ENCODE measurements at regions not wholly inside any gene's neighbourhood (a gene's known extent, or its start where the extent isn't known, plus 50 kb on each side); places are given as distances from the start of the nearest gene placed in this dataset.

- Histone ChIP-seq H3K9ac (ENCODE audit: low read depth in 1 of 2, low read length in 2 of 2) (no peak overlapping the region), H3K27ac (ENCODE audit: low read depth, low read length) (no peak overlapping the region), H3K4me3 (ENCODE audit: low read depth in 1 of 2, low read length in 2 of 2) (no peak overlapping the region), H3K4me1 (ENCODE audit: control insufficient read depth in 1 of 2, insufficient read depth in 2 of 2, low read length in 2 of 2) (peaks cover 0 to 6% of the 10 kb centered on the region in 2 donors), H3K36me3 (ENCODE audit: control insufficient read depth in 1 of 2, insufficient read depth in 2 of 2, low read length in 2 of 2) (no peaks in the 10 kb centered on the region), H3K9me3 (ENCODE audit: control insufficient read depth in 1 of 2, low read length in 2 of 2) (no peaks in the 10 kb centered on the region), H3K27me3 (ENCODE audit: control insufficient read depth in 1 of 2, insufficient read depth in 2 of 2, low read length in 2 of 2) (no peaks in the 10 kb centered on the region)
Observed at GRCh38 chr3:152050903-152051302, 177.5 kb downstream of the SUCNR1 start.

GRCh38 chr3:152051501-152052404 is 178.3 kb downstream of the SUCNR1 start:
- no peak overlapping the region for H3K4me3 ChIP-seq (ENCODE audit: low read depth in 1 of 2, low read length in 2 of 2)
- H3K36me3 ChIP-seq (ENCODE audit: control insufficient read depth in 1 of 2, insufficient read depth in 2 of 2, low read length in 2 of 2) = no peaks in the 10 kb centered on the region
- H3K27me3 ChIP-seq (ENCODE audit: control insufficient read depth in 1 of 2, insufficient read depth in 2 of 2, low read length in 2 of 2) = no peaks in the 10 kb centered on the region
- H3K4me1 ChIP-seq (ENCODE audit: control insufficient read depth in 1 of 2, insufficient read depth in 2 of 2, low read length in 2 of 2) = peaks cover 0 to 6% of the 10 kb centered on the region in 2 donors
- no peak overlapping the region for H3K27ac ChIP-seq (ENCODE audit: low read depth, low read length)
- H3K9me3 ChIP-seq (ENCODE audit: control insufficient read depth in 1 of 2, low read length in 2 of 2) = no peaks in the 10 kb centered on the region
- H3K9ac ChIP-seq (ENCODE audit: low read depth in 1 of 2, low read length in 2 of 2) = no peak overlapping the region

- Histone ChIP-seq H3K4me1 (ENCODE audit: control insufficient read depth in 1 of 2, insufficient read depth in 2 of 2, low read length in 2 of 2) (peaks cover 0 to 6% of the 10 kb centered on the region in 2 donors), H3K36me3 (ENCODE audit: control insufficient read depth in 1 of 2, insufficient read depth in 2 of 2, low read length in 2 of 2) (no peaks in the 10 kb centered on the region), H3K4me3 (ENCODE audit: low read depth in 1 of 2, low read length in 2 of 2) (no peak overlapping the region), H3K27me3 (ENCODE audit: control insufficient read depth in 1 of 2, insufficient read depth in 2 of 2, low read length in 2 of 2) (no peaks in the 10 kb centered on the region), H3K9ac (ENCODE audit: low read depth in 1 of 2, low read length in 2 of 2) (no peak overlapping the region), H3K9me3 (ENCODE audit: control insufficient read depth in 1 of 2, low read length in 2 of 2) (no peaks in the 10 kb centered on the region), H3K27ac (ENCODE audit: low read depth, low read length) (no peak overlapping the region)
Observed at GRCh38 chr3:152053866-152054265, 180.4 kb downstream of the SUCNR1 start.

GRCh38 chr3:152054315-152054714 is 180.9 kb downstream of the SUCNR1 start:
- no peak overlapping the region for H3K9ac ChIP-seq (ENCODE audit: low read depth in 1 of 2, low read length in 2 of 2)
- no peaks in the 10 kb centered on the region for H3K36me3 ChIP-seq (ENCODE audit: control insufficient read depth in 1 of 2, insufficient read depth in 2 of 2, low read length in 2 of 2)
- no peaks in the 10 kb centered on the region for H3K9me3 ChIP-seq (ENCODE audit: control insufficient read depth in 1 of 2, low read length in 2 of 2)
- H3K27me3 ChIP-seq (ENCODE audit: control insufficient read depth in 1 of 2, insufficient read depth in 2 of 2, low read length in 2 of 2) = no peaks in the 10 kb centered on the region
- H3K4me3 ChIP-seq (ENCODE audit: low read depth in 1 of 2, low read length in 2 of 2) = no peak overlapping the region
- H3K4me1 ChIP-seq (ENCODE audit: control insufficient read depth in 1 of 2, insufficient read depth in 2 of 2, low read length in 2 of 2) = peaks cover 0 to 6% of the 10 kb centered on the region in 2 donors
- H3K27ac ChIP-seq (ENCODE audit: low read depth, low read length) = no peak overlapping the region

- H3K27me3 ChIP-seq (ENCODE audit: control insufficient read depth in 1 of 2, insufficient read depth in 2 of 2, low read length in 2 of 2) = no peaks in the 10 kb centered on the region
- H3K4me3 ChIP-seq (ENCODE audit: low read depth in 1 of 2, low read length in 2 of 2) = no peak overlapping the region
- H3K4me1 ChIP-seq (ENCODE audit: control insufficient read depth in 1 of 2, insufficient read depth in 2 of 2, low read length in 2 of 2) = peaks cover 0 to 6% of the 10 kb centered on the region in 2 donors
- no peaks in the 10 kb centered on the region for H3K36me3 ChIP-seq (ENCODE audit: control insufficient read depth in 1 of 2, insufficient read depth in 2 of 2, low read length in 2 of 2)
- no peak overlapping the region for H3K9ac ChIP-seq (ENCODE audit: low read depth in 1 of 2, low read length in 2 of 2)
- no peaks in the 10 kb centered on the region for H3K9me3 ChIP-seq (ENCODE audit: control insufficient read depth in 1 of 2, low read length in 2 of 2)
- H3K27ac ChIP-seq (ENCODE audit: low read depth, low read length) = no peak overlapping the region
Observed at GRCh38 chr3:152056073-152056472, 182.6 kb downstream of the SUCNR1 start.

DNA sequence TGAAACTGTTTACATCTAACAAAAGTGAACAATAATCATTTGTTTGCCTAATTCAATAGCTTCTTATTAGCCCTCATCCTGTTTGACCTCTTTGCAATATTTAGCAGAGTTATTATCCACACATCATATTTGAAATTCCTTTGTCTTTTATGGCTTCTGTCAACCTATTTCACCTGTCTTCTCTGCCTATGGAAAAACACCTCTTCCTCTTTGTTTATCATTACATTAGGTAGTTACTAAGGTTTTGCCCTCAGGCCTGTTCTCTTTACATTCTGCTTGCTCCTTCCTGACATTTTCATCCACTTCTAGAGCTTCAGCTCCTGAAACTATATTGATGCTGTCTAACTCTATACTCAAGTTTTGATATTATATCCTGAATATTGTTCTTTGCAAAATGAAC is 183.0 kb downstream of the SUCNR1 start:
- no peaks in the 10 kb centered on the region for H3K27me3 ChIP-seq (ENCODE audit: control insufficient read depth in 1 of 2, insufficient read depth in 2 of 2, low read length in 2 of 2)
- no peaks in the 10 kb centered on the region for H3K9me3 ChIP-seq (ENCODE audit: control insufficient read depth in 1 of 2, low read length in 2 of 2)
- H3K9ac ChIP-seq (ENCODE audit: low read depth in 1 of 2, low read length in 2 of 2) = no peak overlapping the region
- H3K27ac ChIP-seq (ENCODE audit: low read depth, low read length) = no peak overlapping the region
- peaks cover 0 to 2% of the 10 kb centered on the region in 2 donors for H3K4me1 ChIP-seq (ENCODE audit: control insufficient read depth in 1 of 2, insufficient read depth in 2 of 2, low read length in 2 of 2)
- no peaks in the 10 kb centered on the region for H3K36me3 ChIP-seq (ENCODE audit: control insufficient read depth in 1 of 2, insufficient read depth in 2 of 2, low read length in 2 of 2)
- no peak overlapping the region for H3K4me3 ChIP-seq (ENCODE audit: low read depth in 1 of 2, low read length in 2 of 2)

DNA sequence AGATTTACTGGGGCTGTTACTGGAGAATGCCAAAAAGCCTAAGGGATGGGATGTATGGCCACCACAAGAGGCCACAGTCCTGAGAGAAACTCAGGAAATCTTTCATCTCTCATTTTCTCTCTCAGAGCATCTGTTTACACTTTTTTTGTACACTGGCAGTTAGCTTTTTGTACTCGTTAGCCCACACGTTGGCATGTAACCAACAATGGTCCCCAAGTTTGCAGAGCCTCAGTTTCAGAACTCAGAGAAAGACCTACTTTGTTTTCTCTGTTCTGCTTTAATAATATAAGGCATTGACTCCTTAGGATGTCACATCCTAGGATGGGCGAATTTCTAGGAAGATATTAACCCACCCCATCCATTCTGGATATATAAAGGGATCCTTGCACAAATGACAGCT is 183.5 kb downstream of the SUCNR1 start:
- H3K9ac ChIP-seq (ENCODE audit: low read depth in 1 of 2, low read length in 2 of 2) = no peak overlapping the region
- no peak overlapping the region for H3K4me3 ChIP-seq (ENCODE audit: low read depth in 1 of 2, low read length in 2 of 2)
- H3K4me1 ChIP-seq (ENCODE audit: control insufficient read depth in 1 of 2, insufficient read depth in 2 of 2, low read length in 2 of 2) = no peaks in the 10 kb centered on the region
- no peaks in the 10 kb centered on the region for H3K27me3 ChIP-seq (ENCODE audit: control insufficient read depth in 1 of 2, insufficient read depth in 2 of 2, low read length in 2 of 2)
- no peaks in the 10 kb centered on the region for H3K9me3 ChIP-seq (ENCODE audit: control insufficient read depth in 1 of 2, low read length in 2 of 2)
- no peak overlapping the region for H3K27ac ChIP-seq (ENCODE audit: low read depth, low read length)
- H3K36me3 ChIP-seq (ENCODE audit: control insufficient read depth in 1 of 2, insufficient read depth in 2 of 2, low read length in 2 of 2) = no peaks in the 10 kb centered on the region

GRCh38 chr3:152058856-152059255 is 185.4 kb downstream of the SUCNR1 start:
- H3K4me3 ChIP-seq (ENCODE audit: low read depth in 1 of 2, low read length in 2 of 2) = no peak overlapping the region
- H3K4me1 ChIP-seq (ENCODE audit: control insufficient read depth in 1 of 2, insufficient read depth in 2 of 2, low read length in 2 of 2) = no peaks in the 10 kb centered on the region
- no peaks in the 10 kb centered on the region for H3K36me3 ChIP-seq (ENCODE audit: control insufficient read depth in 1 of 2, insufficient read depth in 2 of 2, low read length in 2 of 2)
- no peaks in the 10 kb centered on the region for H3K27me3 ChIP-seq (ENCODE audit: control insufficient read depth in 1 of 2, insufficient read depth in 2 of 2, low read length in 2 of 2)
- no peaks in the 10 kb centered on the region for H3K9me3 ChIP-seq (ENCODE audit: control insufficient read depth in 1 of 2, low read length in 2 of 2)
- H3K27ac ChIP-seq (ENCODE audit: low read depth, low read length) = no peak overlapping the region
- H3K9ac ChIP-seq (ENCODE audit: low read depth in 1 of 2, low read length in 2 of 2) = no peak overlapping the region

- H3K27ac ChIP-seq (ENCODE audit: low read depth, low read length) = no peak overlapping the region
- no peaks in the 10 kb centered on the region for H3K27me3 ChIP-seq (ENCODE audit: control insufficient read depth in 1 of 2, insufficient read depth in 2 of 2, low read length in 2 of 2)
- H3K9me3 ChIP-seq (ENCODE audit: control insufficient read depth in 1 of 2, low read length in 2 of 2) = no peaks in the 10 kb centered on the region
- H3K9ac ChIP-seq (ENCODE audit: low read depth in 1 of 2, low read length in 2 of 2) = no peak overlapping the region
- no peaks in the 10 kb centered on the region for H3K36me3 ChIP-seq (ENCODE audit: control insufficient read depth in 1 of 2, insufficient read depth in 2 of 2, low read length in 2 of 2)
- no peaks in the 10 kb centered on the region for H3K4me1 ChIP-seq (ENCODE audit: control insufficient read depth in 1 of 2, insufficient read depth in 2 of 2, low read length in 2 of 2)
- H3K4me3 ChIP-seq (ENCODE audit: low read depth in 1 of 2, low read length in 2 of 2) = no peak overlapping the region
Observed at GRCh38 chr3:152060701-152061100, 187.3 kb downstream of the SUCNR1 start.

GRCh38 chr3:152061296-152061695 is 187.9 kb downstream of the SUCNR1 start:
- H3K27ac ChIP-seq (ENCODE audit: low read depth, low read length) = no peak overlapping the region
- H3K36me3 ChIP-seq (ENCODE audit: control insufficient read depth in 1 of 2, insufficient read depth in 2 of 2, low read length in 2 of 2) = no peaks in the 10 kb centered on the region
- no peak overlapping the region for H3K4me3 ChIP-seq (ENCODE audit: low read depth in 1 of 2, low read length in 2 of 2)
- no peak overlapping the region for H3K9ac ChIP-seq (ENCODE audit: low read depth in 1 of 2, low read length in 2 of 2)
- H3K27me3 ChIP-seq (ENCODE audit: control insufficient read depth in 1 of 2, insufficient read depth in 2 of 2, low read length in 2 of 2) = no peaks in the 10 kb centered on the region
- H3K9me3 ChIP-seq (ENCODE audit: control insufficient read depth in 1 of 2, low read length in 2 of 2) = no peaks in the 10 kb centered on the region
- no peaks in the 10 kb centered on the region for H3K4me1 ChIP-seq (ENCODE audit: control insufficient read depth in 1 of 2, insufficient read depth in 2 of 2, low read length in 2 of 2)

Data from duodenal mucosa (tissue), 2 donors.